HEK293 (cell line): ENCODE measurements at regions not wholly inside any gene's neighbourhood (a gene's known extent, or its start where the extent isn't known, plus 50 kb on each side); places are given as distances from the start of the nearest gene placed in this dataset.

Experiments used
- CTCF ChIA-PET: fragments of 350-600 bp; formaldehyde crosslinking; extraction: SDS; loops from one replicate; lab custom pipeline; 2021; ENCODE audit warnings: antibody characterized with exemption; lab: Yijun Ruan, JAX
- POLR2A ChIA-PET: fragments of 300-600 bp; formaldehyde crosslinking; extraction: SDS; loops from one replicate; lab custom pipeline; 2020; ENCODE audit warnings: antibody characterized with exemption, inconsistent platforms; lab: Yijun Ruan, JAX
- H3K27ac ChIP-seq: fragments of 200-500 bp; sonication (Bioruptor generic); 2 replicates; pipeline ENCODE4 v1.5.1; 2014; ENCODE audit warnings: low read depth, low read length, control low read depth, inconsistent platforms; ENCODE audit errors: extremely low read depth
- H3K36me3 ChIP-seq, 2 experiments: fragments of 200-500 bp in 1 of 2; sonication (Bioruptor generic) in 1 of 2; 1 replicate in 1 of 2; 2 replicates in 1 of 2; pipeline ENCODE4 v1.5.1; 2014 to 2017; ENCODE audit warnings: inconsistent platforms in 2 of 2, low read length in 2 of 2; ENCODE audit not compliant: control insufficient read depth in 2 of 2, insufficient read depth in 1 of 2
- H3K4me1 ChIP-seq: fragments of 200-500 bp; sonication (Bioruptor generic); 2 replicates; pipeline ENCODE4 v1.5.1; 2014; ENCODE audit warnings: mild to moderate bottlenecking, low read length, inconsistent platforms; ENCODE audit not compliant: control insufficient read depth, insufficient read depth
- H3K4me3 ChIP-seq: 2 replicates; pipeline ENCODE4 v1.5.1; 2011; ENCODE audit warnings: low read depth, mild to moderate bottlenecking, control low read depth, low read length, moderate library complexity
- H3K9me3 ChIP-seq: fragments of 200-500 bp; sonication (Bioruptor generic); 2 replicates; pipeline ENCODE4 v1.5.1; 2014; ENCODE audit warnings: low read depth, low read length, inconsistent platforms; ENCODE audit not compliant: control insufficient read depth, insufficient read depth
- FEZF1 ChIP-seq: fragments of 450-650 bp; formaldehyde crosslinking; IDR thresholded peaks from 2 replicates; pipeline ENCODE4 v1.5.1; 2016; ENCODE audit warnings: missing biosample characterization, missing genetic modification characterization
- GFI1B ChIP-seq: fragments of 450-650 bp; formaldehyde crosslinking; IDR thresholded peaks from 2 replicates; pipeline ENCODE4 v1.5.1; 2016; ENCODE audit warnings: missing biosample characterization, missing genetic modification characterization
- KLF7 ChIP-seq: fragments of 450-650 bp; formaldehyde crosslinking; IDR thresholded peaks from 2 replicates; pipeline ENCODE4 v1.5.1; 2016; ENCODE audit warnings: missing biosample characterization, missing genetic modification characterization, borderline replicate concordance
- OSR2 ChIP-seq: fragments of 450-650 bp; formaldehyde crosslinking; IDR thresholded peaks from 2 replicates; pipeline ENCODE4 v1.5.1; 2016; ENCODE audit warnings: missing biosample characterization, missing genetic modification characterization
- SP7 ChIP-seq: fragments of 450-650 bp; formaldehyde crosslinking; IDR thresholded peaks from 2 replicates; pipeline ENCODE4 v1.5.1; 2016; ENCODE audit warnings: missing biosample characterization, missing genetic modification characterization
- TRIM28 ChIP-seq: IDR thresholded peaks from 2 replicates; pipeline ENCODE4 v1.6.1; 2011; ENCODE audit warnings: low read length, control low read depth, borderline replicate concordance
- ZFP37 ChIP-seq: fragments of 450-650 bp; formaldehyde crosslinking; IDR thresholded peaks from 2 replicates; pipeline ENCODE4 v1.5.1; 2016; ENCODE audit warnings: missing biosample characterization, missing genetic modification characterization
- ZFP69B ChIP-seq: fragments of 450-650 bp; formaldehyde crosslinking; IDR thresholded peaks from 2 replicates; pipeline ENCODE4 v1.5.1; 2016; ENCODE audit warnings: missing biosample characterization, missing genetic modification characterization
- ZNF112 ChIP-seq: fragments of 450-650 bp; formaldehyde crosslinking; IDR thresholded peaks from 2 replicates; pipeline ENCODE4 v1.5.0; 2017; ENCODE audit warnings: missing biosample characterization, missing genetic modification characterization
- ZNF184 ChIP-seq: fragments of 450-650 bp; IDR thresholded peaks from 2 replicates; pipeline ENCODE4 v1.5.1; 2018; ENCODE audit warnings: missing biosample characterization, mild to moderate bottlenecking, missing genetic modification characterization
- ZNF335 ChIP-seq: fragments of 450-650 bp; formaldehyde crosslinking; conservative IDR thresholded peaks from 2 replicates; pipeline ENCODE4 v1.5.1; 2016; ENCODE audit warnings: missing biosample characterization, missing genetic modification characterization
- ZNF354C ChIP-seq: fragments of 450-650 bp; formaldehyde crosslinking; IDR thresholded peaks from 2 replicates; pipeline ENCODE4 v1.5.1; 2016; ENCODE audit warnings: missing biosample characterization, missing genetic modification characterization, low read depth, borderline replicate concordance
- ZNF610 ChIP-seq: fragments of 450-650 bp; formaldehyde crosslinking; IDR thresholded peaks from 2 replicates; pipeline ENCODE4 v1.5.1; 2016; ENCODE audit warnings: missing biosample characterization, missing genetic modification characterization, borderline replicate concordance
- ZNF677 ChIP-seq: fragments of 450-650 bp; IDR thresholded peaks from 2 replicates; pipeline ENCODE4 v1.5.0; 2018; ENCODE audit warnings: missing biosample characterization, mild to moderate bottlenecking, missing genetic modification characterization, moderate library complexity
- ZNF701 ChIP-seq: fragments of 450-650 bp; formaldehyde crosslinking; IDR thresholded peaks from 2 replicates; pipeline ENCODE4 v1.5.1; 2016; ENCODE audit warnings: missing biosample characterization, missing genetic modification characterization
- ZNF843 ChIP-seq: fragments of 450-650 bp; formaldehyde crosslinking; IDR thresholded peaks from 2 replicates; pipeline ENCODE4 v1.5.1; 2016; ENCODE audit warnings: missing biosample characterization, missing genetic modification characterization
- TF ChIP-seq, protein P1 (sequence below): fragments of 450-650 bp; formaldehyde crosslinking; IDR thresholded peaks from 2 replicates; pipeline ENCODE4 v1.5.1; 2017; ENCODE audit warnings: missing biosample characterization, missing genetic modification characterization
- TF ChIP-seq, protein P2 (sequence below): fragments of 450-650 bp; formaldehyde crosslinking; IDR thresholded peaks from 2 replicates; pipeline ENCODE4 v1.5.1; 2016; ENCODE audit warnings: missing biosample characterization, missing genetic modification characterization
- TF ChIP-seq, protein P3 (sequence below): fragments of 450-650 bp; formaldehyde crosslinking; IDR thresholded peaks from 2 replicates; pipeline ENCODE4 v1.5.1; 2016; ENCODE audit warnings: missing biosample characterization, missing genetic modification characterization

DNA sequence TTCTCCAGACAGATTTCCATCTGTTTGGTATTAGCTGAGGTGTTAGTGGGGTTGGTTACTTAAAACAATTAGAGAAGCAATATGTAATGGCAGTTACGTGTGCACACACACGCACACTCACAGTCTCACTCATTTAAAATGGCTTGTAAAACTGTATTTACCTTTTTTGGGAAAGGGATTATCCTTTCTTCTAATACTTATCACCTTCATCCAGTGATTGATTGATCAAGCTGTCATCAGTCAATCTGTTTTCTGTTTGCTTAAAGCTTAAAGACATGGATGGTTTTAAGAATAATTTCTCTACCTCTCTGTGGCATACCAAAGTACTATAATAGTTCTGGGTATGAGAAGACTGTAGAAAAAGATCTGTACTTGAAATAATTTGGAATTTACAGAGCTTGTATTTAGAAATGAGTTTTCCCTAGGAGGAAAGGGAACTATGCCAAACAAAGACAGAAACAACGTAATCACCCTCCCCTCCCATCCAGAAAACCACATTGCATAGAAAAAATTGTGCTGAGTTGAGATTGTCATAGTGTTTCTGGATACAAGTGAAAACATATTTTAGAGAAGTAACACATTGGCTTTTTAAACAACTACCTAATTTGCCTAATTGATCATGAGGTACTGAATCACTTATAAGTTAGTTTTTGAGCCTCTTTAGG is 455.8 kb downstream of the PCNX1 start:
- Histone ChIP-seq H3K9me3 (no peaks in the 10 kb centered on the region), H3K4me3 (no peak overlapping the region), H3K27ac (no peak overlapping the region), H3K36me3 (no peaks in the 10 kb centered on the region)
- CTCF ChIA-PET = interaction anchor here (0.6 to 0.7 kb wide), 5 partner anchors 8 to 376 kb away, joined by 3 read pairs; no protein-coding TSS in a partner anchor
- TF ChIP-seq FEZF1 (tag by site-specific recombination) (peak; percentile 33; the same call in 1 of the 2 replicates), OSR2 (tag by site-specific recombination) (0 out of 2 replicates have a peak, but pooled peaks have one; percentile 21), ZNF701 (no peak), ZNF843 (tag by site-specific recombination) (0 out of 2 replicates have a peak, but pooled peaks have one; percentile 17)
- TF ChIP-seq, protein P1, sequence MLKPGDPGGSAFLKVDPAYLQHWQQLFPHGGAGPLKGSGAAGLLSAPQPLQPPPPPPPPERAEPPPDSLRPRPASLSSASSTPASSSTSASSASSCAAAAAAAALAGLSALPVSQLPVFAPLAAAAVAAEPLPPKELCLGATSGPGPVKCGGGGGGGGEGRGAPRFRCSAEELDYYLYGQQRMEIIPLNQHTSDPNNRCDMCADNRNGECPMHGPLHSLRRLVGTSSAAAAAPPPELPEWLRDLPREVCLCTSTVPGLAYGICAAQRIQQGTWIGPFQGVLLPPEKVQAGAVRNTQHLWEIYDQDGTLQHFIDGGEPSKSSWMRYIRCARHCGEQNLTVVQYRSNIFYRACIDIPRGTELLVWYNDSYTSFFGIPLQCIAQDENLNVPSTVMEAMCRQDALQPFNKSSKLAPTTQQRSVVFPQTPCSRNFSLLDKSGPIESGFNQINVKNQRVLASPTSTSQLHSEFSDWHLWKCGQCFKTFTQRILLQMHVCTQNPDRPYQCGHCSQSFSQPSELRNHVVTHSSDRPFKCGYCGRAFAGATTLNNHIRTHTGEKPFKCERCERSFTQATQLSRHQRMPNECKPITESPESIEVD (tag by site-specific recombination) = peak; percentile 86
- TF ChIP-seq, protein P2, sequence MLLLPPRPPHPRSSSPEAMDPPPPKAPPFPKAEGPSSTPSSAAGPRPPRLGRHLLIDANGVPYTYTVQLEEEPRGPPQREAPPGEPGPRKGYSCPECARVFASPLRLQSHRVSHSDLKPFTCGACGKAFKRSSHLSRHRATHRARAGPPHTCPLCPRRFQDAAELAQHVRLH (tag by site-specific recombination) = no peak
- TF ChIP-seq, all 188 proteins: peak for 4
- POLR2A ChIA-PET = no interaction called here
- peaks cover 14% of the 10 kb centered on the region for H3K4me1 ChIP-seq

DNA sequence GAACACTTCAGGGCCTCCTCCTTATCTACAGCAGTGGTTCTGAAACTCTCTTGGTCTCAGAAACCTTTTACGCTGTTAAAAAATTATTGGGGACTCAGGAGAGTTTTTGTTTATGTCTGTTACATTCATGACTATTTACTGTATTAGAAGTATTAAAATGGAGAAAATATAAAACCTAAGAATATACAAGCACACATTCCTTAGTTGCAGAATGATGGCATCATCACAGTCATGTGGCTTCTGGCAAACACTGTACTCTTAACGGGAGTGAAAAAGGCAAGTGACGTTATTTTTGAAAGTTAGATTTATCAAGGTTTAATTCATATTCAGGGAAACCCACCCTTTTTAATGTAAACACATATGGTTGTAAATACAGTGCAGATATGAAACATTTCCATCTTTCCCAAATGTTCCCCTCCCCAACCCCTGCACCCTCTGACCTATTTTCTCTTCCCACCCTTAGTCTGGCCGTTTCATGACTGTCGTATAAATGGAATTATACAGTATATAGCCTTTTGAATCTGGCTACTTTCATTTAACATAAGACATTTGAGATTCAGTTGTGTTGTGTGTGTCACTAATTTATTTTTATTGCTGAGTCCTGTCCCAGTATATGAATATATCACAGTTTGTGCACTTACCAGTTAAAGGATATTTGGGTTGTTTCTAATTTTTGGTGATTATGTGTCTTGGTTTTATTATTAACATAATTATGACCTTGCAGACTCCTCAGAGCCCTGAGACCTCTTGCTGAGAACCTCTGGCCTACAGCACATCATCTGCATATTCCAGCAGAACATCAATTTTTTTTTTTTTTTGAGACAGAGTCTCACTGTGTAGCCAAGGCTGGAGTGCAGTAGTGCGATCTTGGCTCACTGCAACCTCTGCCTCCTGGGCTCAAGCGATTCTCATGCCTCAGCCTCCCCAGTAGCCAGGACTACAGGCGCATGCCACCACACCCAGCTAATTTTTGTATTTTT is 457.0 kb downstream of the PCNX1 start:
- Histone ChIP-seq H3K4me1 (peaks cover 14% of the 10 kb centered on the region), H3K27ac (no peak overlapping the region), H3K4me3 (no peak overlapping the region), H3K9me3 (no peaks in the 10 kb centered on the region), H3K36me3 (no peaks in the 10 kb centered on the region)
- CTCF ChIA-PET = no interaction called here
- POLR2A ChIA-PET = no interaction called here
- TF ChIP-seq, protein P1 (tag by site-specific recombination) = peak; percentile 25; the same call in 1 of the 2 replicates
- TF ChIP-seq ZNF335 (tag by site-specific recombination) (no peak), ZNF354C (tag by site-specific recombination) (no peak), TRIM28 (0 out of 2 replicates have a peak, but pooled peaks have one; percentile 35)

DNA sequence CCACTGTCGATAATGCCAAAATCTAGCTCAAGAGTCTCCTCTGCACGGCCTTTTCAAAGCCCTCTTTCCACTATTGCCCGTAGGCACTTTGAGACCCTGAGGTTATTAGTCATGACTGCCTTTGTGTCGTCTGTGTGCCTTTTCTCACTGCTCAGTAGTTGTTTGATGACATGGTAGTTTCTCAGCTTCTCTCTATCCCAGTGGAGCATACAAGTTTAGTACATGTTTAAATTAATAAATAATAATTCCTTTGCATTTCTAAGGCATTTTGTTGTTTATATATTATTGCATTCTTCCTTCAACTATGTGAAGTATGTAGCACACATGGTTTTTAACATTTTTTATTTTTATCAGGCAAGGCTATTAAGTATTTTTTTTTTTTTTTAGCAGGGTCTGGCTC is 458.1 kb downstream of the PCNX1 start:
- ChIA-PET CTCF (interaction anchor here (0.6 kb wide), 1 partner anchor 15 kb away, joined by 3 read pairs; no protein-coding TSS in a partner anchor), POLR2A (no interaction called here)
- H3K4me3 ChIP-seq = no peak overlapping the region
- H3K27ac ChIP-seq = no peak overlapping the region
- no peaks in the 10 kb centered on the region for H3K9me3 ChIP-seq
- TF ChIP-seq ZNF677 (tag by site-specific recombination) = no peak
- no peak for TF ChIP-seq GFI1B (tag by site-specific recombination)
- no peak for TF ChIP-seq KLF7
- no peak for TF ChIP-seq SP7
- no peak for TF ChIP-seq ZNF112
- no peak for TF ChIP-seq ZFP37 (tag by site-specific recombination)
- TF ChIP-seq, protein P3, sequence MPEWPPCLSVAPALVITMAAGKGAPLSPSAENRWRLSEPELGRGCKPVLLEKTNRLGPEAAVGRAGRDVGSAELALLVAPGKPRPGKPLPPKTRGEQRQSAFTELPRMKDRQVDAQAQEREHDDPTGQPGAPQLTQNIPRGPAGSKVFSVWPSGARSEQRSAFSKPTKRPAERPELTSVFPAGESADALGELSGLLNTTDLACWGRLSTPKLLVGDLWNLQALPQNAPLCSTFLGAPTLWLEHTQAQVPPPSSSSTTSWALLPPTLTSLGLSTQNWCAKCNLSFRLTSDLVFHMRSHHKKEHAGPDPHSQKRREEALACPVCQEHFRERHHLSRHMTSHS (tag by site-specific recombination) = no peak
- TF ChIP-seq ZNF610 (tag by site-specific recombination) = no peak
- TF ChIP-seq ZFP69B = no peak
- TF ChIP-seq ZNF184 (tag by site-specific recombination) = no peak
- TF ChIP-seq, all 188 proteins: peak for 0
- no peaks in the 10 kb centered on the region for H3K36me3 ChIP-seq
- H3K4me1 ChIP-seq = peaks cover 14% of the 10 kb centered on the region
